ENCODE measurements at regions not wholly inside any gene's neighbourhood (a gene's known extent, or its start where the extent isn't known, plus 50 kb on each side); places are given as distances from the start of the nearest gene placed in this dataset.
"Not testable (repeated sequence)": the region's sequence is repeated elsewhere in the genome, so short reads cannot be mapped to it uniquely, and the experiment has no call there.

- no peaks in the 10 kb centered on the region for H3K36me3 ChIP-seq (ENCODE audit: control insufficient read depth, low read depth, low read length)
- no peak overlapping the region for H3K4me3 ChIP-seq (ENCODE audit: low read length)
- H3K27ac ChIP-seq (ENCODE audit: low read length) = no peak overlapping the region
- no peaks in the 10 kb centered on the region for H3K4me1 ChIP-seq (ENCODE audit: control insufficient read depth, low read depth, low read length)
- no peak overlapping the region for H3K9ac ChIP-seq (ENCODE audit: low read length)
- no peaks in the 10 kb centered on the region for H3K27me3 ChIP-seq (ENCODE audit: control insufficient read depth, insufficient read depth, low read length)
- H3K9me3 ChIP-seq (ENCODE audit: control insufficient read depth, low read depth, low read length) = peaks cover 4% of the 10 kb centered on the region
Measured at GRCh38 chr7:8885480-8886000, 452.1 kb downstream of the NXPH1 start.

GRCh38 chr7:8890346-8890745, 456.9 kb downstream of the NXPH1 start:
- H3K9me3 ChIP-seq (ENCODE audit: control insufficient read depth, low read depth, low read length); H3K27me3 ChIP-seq (ENCODE audit: control insufficient read depth, insufficient read depth, low read length); H3K27ac ChIP-seq (ENCODE audit: low read length); H3K9ac ChIP-seq (ENCODE audit: low read length); H3K4me3 ChIP-seq (ENCODE audit: low read length); H3K36me3 ChIP-seq (ENCODE audit: control insufficient read depth, low read depth, low read length); H3K4me1 ChIP-seq (ENCODE audit: control insufficient read depth, low read depth, low read length): not testable (repeated sequence)

- peaks cover 5% of the 10 kb centered on the region for H3K4me1 ChIP-seq (ENCODE audit: control insufficient read depth, low read depth, low read length)
- no peaks in the 10 kb centered on the region for H3K36me3 ChIP-seq (ENCODE audit: control insufficient read depth, low read depth, low read length)
- peaks cover 4% of the 10 kb centered on the region for H3K9me3 ChIP-seq (ENCODE audit: control insufficient read depth, low read depth, low read length)
- H3K27ac ChIP-seq (ENCODE audit: low read length) = no peak overlapping the region
- no peak overlapping the region for H3K4me3 ChIP-seq (ENCODE audit: low read length)
- no peak overlapping the region for H3K9ac ChIP-seq (ENCODE audit: low read length)
- no peaks in the 10 kb centered on the region for H3K27me3 ChIP-seq (ENCODE audit: control insufficient read depth, insufficient read depth, low read length)
Measured at GRCh38 chr7:8893775-8894174, 460.4 kb downstream of the NXPH1 start.

- Histone ChIP-seq H3K9me3 (ENCODE audit: control insufficient read depth, low read depth, low read length) (no peaks in the 10 kb centered on the region), H3K27me3 (ENCODE audit: control insufficient read depth, insufficient read depth, low read length) (no peaks in the 10 kb centered on the region), H3K4me1 (ENCODE audit: control insufficient read depth, low read depth, low read length) (no peaks in the 10 kb centered on the region), H3K27ac (ENCODE audit: low read length) (no peak overlapping the region), H3K4me3 (ENCODE audit: low read length) (no peak overlapping the region), H3K36me3 (ENCODE audit: control insufficient read depth, low read depth, low read length) (no peaks in the 10 kb centered on the region), H3K9ac (ENCODE audit: low read length) (no peak overlapping the region)
Measured at GRCh38 chr7:8906396-8907075, 473.1 kb downstream of the NXPH1 start.

GRCh38 chr7:8908889-8909288, 475.5 kb downstream of the NXPH1 start:
- Histone ChIP-seq H3K9ac (ENCODE audit: low read length) (no peak overlapping the region), H3K4me1 (ENCODE audit: control insufficient read depth, low read depth, low read length) (no peaks in the 10 kb centered on the region), H3K27ac (ENCODE audit: low read length) (no peak overlapping the region), H3K36me3 (ENCODE audit: control insufficient read depth, low read depth, low read length) (no peaks in the 10 kb centered on the region), H3K4me3 (ENCODE audit: low read length) (no peak overlapping the region), H3K9me3 (ENCODE audit: control insufficient read depth, low read depth, low read length) (no peaks in the 10 kb centered on the region), H3K27me3 (ENCODE audit: control insufficient read depth, insufficient read depth, low read length) (no peaks in the 10 kb centered on the region)

- Histone ChIP-seq H3K4me1 (ENCODE audit: control insufficient read depth, low read depth, low read length) (no peaks in the 10 kb centered on the region), H3K9ac (ENCODE audit: low read length) (no peak overlapping the region), H3K4me3 (ENCODE audit: low read length) (no peak overlapping the region), H3K27me3 (ENCODE audit: control insufficient read depth, insufficient read depth, low read length) (no peaks in the 10 kb centered on the region), H3K9me3 (ENCODE audit: control insufficient read depth, low read depth, low read length) (no peaks in the 10 kb centered on the region), H3K36me3 (ENCODE audit: control insufficient read depth, low read depth, low read length) (no peaks in the 10 kb centered on the region), H3K27ac (ENCODE audit: low read length) (no peak overlapping the region)
Measured at GRCh38 chr7:8913682-8914081, 480.3 kb downstream of the NXPH1 start.

- no peak overlapping the region for H3K27ac ChIP-seq (ENCODE audit: low read length)
- no peak overlapping the region for H3K4me3 ChIP-seq (ENCODE audit: low read length)
- H3K36me3 ChIP-seq (ENCODE audit: control insufficient read depth, low read depth, low read length) = no peaks in the 10 kb centered on the region
- H3K27me3 ChIP-seq (ENCODE audit: control insufficient read depth, insufficient read depth, low read length) = no peaks in the 10 kb centered on the region
- no peak overlapping the region for H3K9ac ChIP-seq (ENCODE audit: low read length)
- H3K4me1 ChIP-seq (ENCODE audit: control insufficient read depth, low read depth, low read length) = peaks cover 14% of the 10 kb centered on the region
- H3K9me3 ChIP-seq (ENCODE audit: control insufficient read depth, low read depth, low read length) = no peaks in the 10 kb centered on the region
Measured at GRCh38 chr7:8921807-8922206, 488.4 kb downstream of the NXPH1 start.

- no peak overlapping the region for H3K27ac ChIP-seq (ENCODE audit: low read length)
- H3K4me1 ChIP-seq (ENCODE audit: control insufficient read depth, low read depth, low read length) = peaks cover 14% of the 10 kb centered on the region
- no peaks in the 10 kb centered on the region for H3K27me3 ChIP-seq (ENCODE audit: control insufficient read depth, insufficient read depth, low read length)
Measured at GRCh38 chr7:8922726-8923125, 489.3 kb downstream of the NXPH1 start.

GRCh38 chr7:8923164-8923806, 489.9 kb downstream of the NXPH1 start:
- H3K27me3 ChIP-seq (ENCODE audit: control insufficient read depth, insufficient read depth, low read length) = no peaks in the 10 kb centered on the region
- H3K9ac ChIP-seq (ENCODE audit: low read length) = no peak overlapping the region
- H3K9me3 ChIP-seq (ENCODE audit: control insufficient read depth, low read depth, low read length) = no peaks in the 10 kb centered on the region
- no peaks in the 10 kb centered on the region for H3K36me3 ChIP-seq (ENCODE audit: control insufficient read depth, low read depth, low read length)
- no peak overlapping the region for H3K27ac ChIP-seq (ENCODE audit: low read length)
- no peak overlapping the region for H3K4me3 ChIP-seq (ENCODE audit: low read length)
- peaks cover 14% of the 10 kb centered on the region for H3K4me1 ChIP-seq (ENCODE audit: control insufficient read depth, low read depth, low read length)

More at GRCh38 chr7:8922726-8923125, 489.3 kb downstream of the NXPH1 start:
- Histone ChIP-seq H3K9me3 (ENCODE audit: control insufficient read depth, low read depth, low read length) (no peaks in the 10 kb centered on the region), H3K9ac (ENCODE audit: low read length) (no peak overlapping the region), H3K4me3 (ENCODE audit: low read length) (no peak overlapping the region), H3K36me3 (ENCODE audit: control insufficient read depth, low read depth, low read length) (no peaks in the 10 kb centered on the region)

- no peak overlapping the region for H3K9ac ChIP-seq (ENCODE audit: low read length)
- H3K9me3 ChIP-seq (ENCODE audit: control insufficient read depth, low read depth, low read length) = no peaks in the 10 kb centered on the region
- H3K4me1 ChIP-seq (ENCODE audit: control insufficient read depth, low read depth, low read length) = peaks cover 5% of the 10 kb centered on the region
- no peaks in the 10 kb centered on the region for H3K36me3 ChIP-seq (ENCODE audit: control insufficient read depth, low read depth, low read length)
- H3K27me3 ChIP-seq (ENCODE audit: control insufficient read depth, insufficient read depth, low read length) = no peaks in the 10 kb centered on the region
- no peak overlapping the region for H3K27ac ChIP-seq (ENCODE audit: low read length)
- no peak overlapping the region for H3K4me3 ChIP-seq (ENCODE audit: low read length)
Measured at GRCh38 chr7:8931906-8932646, 498.7 kb downstream of the NXPH1 start.

- Histone ChIP-seq H3K9ac (ENCODE audit: low read length) (no peak overlapping the region), H3K27ac (ENCODE audit: low read length) (no peak overlapping the region), H3K36me3 (ENCODE audit: control insufficient read depth, low read depth, low read length) (no peaks in the 10 kb centered on the region), H3K9me3 (ENCODE audit: control insufficient read depth, low read depth, low read length) (no peaks in the 10 kb centered on the region), H3K4me1 (ENCODE audit: control insufficient read depth, low read depth, low read length) (peaks cover 5% of the 10 kb centered on the region), H3K27me3 (ENCODE audit: control insufficient read depth, insufficient read depth, low read length) (no peaks in the 10 kb centered on the region), H3K4me3 (ENCODE audit: low read length) (no peak overlapping the region)
Measured at GRCh38 chr7:8932751-8933150, 499.3 kb downstream of the NXPH1 start.
